H9 (cell line): ENCODE measurements at regions not wholly inside any gene's neighbourhood (a gene's known extent, or its start where the extent isn't known, plus 50 kb on each side); places are given as distances from the start of the nearest gene placed in this dataset.

ENCODE experiments used
- DNase-seq: peaks from one replicate; pipeline ENCODE4 v3.0.0-alpha.2; 2017
- H2AFZ ChIP-seq: one replicate; pipeline ENCODE4 v1.6.1; 2013; ENCODE audit warnings: mild to moderate bottlenecking, low read length, control low read depth, moderate library complexity
- H2AK5ac ChIP-seq: 2 replicates; pipeline ENCODE4 v1.6.1; 2013; ENCODE audit warnings: low read length, control low read depth, mixed read lengths; ENCODE audit not compliant: insufficient read length
- H2BK120ac ChIP-seq: one replicate; pipeline ENCODE4 v1.6.1; 2013; ENCODE audit warnings: low read depth, mild to moderate bottlenecking, low read length, control low read depth, inconsistent platforms; ENCODE audit not compliant: poor library complexity, severe bottlenecking
- H2BK12ac ChIP-seq: 2 replicates; pipeline ENCODE4 v1.6.1; 2013; ENCODE audit warnings: low read length, control low read depth, mixed read lengths, low read depth; ENCODE audit not compliant: insufficient read length
- H2BK15ac ChIP-seq: 2 replicates; pipeline ENCODE4 v1.6.1; 2013; ENCODE audit warnings: low read depth, low read length, control low read depth
- H2BK20ac ChIP-seq: one replicate; pipeline ENCODE4 v1.6.1; 2013; ENCODE audit warnings: low read depth, mild to moderate bottlenecking, low read length, control low read depth, inconsistent platforms; ENCODE audit not compliant: poor library complexity, severe bottlenecking
- H2BK5ac ChIP-seq: 2 replicates; pipeline ENCODE4 v1.6.1; 2013; ENCODE audit warnings: low read length, control low read depth, mixed read lengths; ENCODE audit not compliant: insufficient read length
- H3K14ac ChIP-seq: 2 replicates; pipeline ENCODE4 v1.6.1; 2013; ENCODE audit warnings: low read length, control low read depth; ENCODE audit not compliant: insufficient read depth
- H3K18ac ChIP-seq: 2 replicates; pipeline ENCODE4 v1.6.1; 2013; ENCODE audit warnings: low read depth, mild to moderate bottlenecking, mixed read lengths, low read length, control low read depth; ENCODE audit not compliant: insufficient read length
- H3K23ac ChIP-seq: 2 replicates; pipeline ENCODE4 v1.6.1; 2013; ENCODE audit warnings: low read length, control low read depth, mixed read lengths, low read depth; ENCODE audit not compliant: insufficient read length
- H3K23me2 ChIP-seq: 2 replicates; pipeline ENCODE4 v1.6.1; 2013; ENCODE audit warnings: low read depth, mild to moderate bottlenecking, mixed read lengths, low read length, control low read depth; ENCODE audit not compliant: insufficient read length, poor library complexity, severe bottlenecking
- H3K27ac ChIP-seq: 2 replicates; pipeline ENCODE4 v1.5.1; 2013; ENCODE audit warnings: low read length, control low read depth, mixed read lengths, low read depth; ENCODE audit not compliant: insufficient read length
- H3K27me3 ChIP-seq: 2 replicates; pipeline ENCODE4 v1.6.1; 2013; ENCODE audit warnings: low read length, control low read depth, inconsistent platforms; ENCODE audit not compliant: insufficient read depth
- H3K4ac ChIP-seq: 2 replicates; pipeline ENCODE4 v1.6.1; 2013; ENCODE audit warnings: low read depth, mild to moderate bottlenecking, control low read depth, inconsistent platforms, low read length, moderate library complexity
- H3K4me1 ChIP-seq: 2 replicates; pipeline ENCODE4 v1.6.1; 2013; ENCODE audit warnings: low read length, control low read depth, inconsistent platforms; ENCODE audit not compliant: insufficient read depth
- H3K4me2 ChIP-seq: 2 replicates; pipeline ENCODE4 v1.6.1; 2013; ENCODE audit warnings: low read length, control low read depth, mixed read lengths; ENCODE audit not compliant: insufficient read length, insufficient read depth
- H3K56ac ChIP-seq: 2 replicates; pipeline ENCODE4 v1.6.1; 2013; ENCODE audit warnings: low read depth, mild to moderate bottlenecking, mixed read lengths, low read length, control low read depth; ENCODE audit not compliant: insufficient read length
- H3K79me1 ChIP-seq: 2 replicates; pipeline ENCODE4 v1.6.1; 2013; ENCODE audit warnings: low read depth, mild to moderate bottlenecking, moderate library complexity, low read length, control low read depth, inconsistent platforms; ENCODE audit not compliant: insufficient read depth, poor library complexity, severe bottlenecking
- H3K79me2 ChIP-seq: 2 replicates; pipeline ENCODE4 v1.6.1; 2013; ENCODE audit warnings: low read length, control low read depth, inconsistent platforms; ENCODE audit not compliant: insufficient read depth
- H3K9ac ChIP-seq: 2 replicates; pipeline ENCODE4 v1.6.1; 2013; ENCODE audit warnings: low read length, control low read depth, mixed read lengths; ENCODE audit not compliant: insufficient read length; ENCODE audit errors: extremely low read depth
- H3K9me3 ChIP-seq: one replicate; pipeline ENCODE4 v1.6.1; 2013; ENCODE audit warnings: low read depth, low read length, inconsistent platforms; ENCODE audit not compliant: control insufficient read depth
- H3T11ph ChIP-seq: one replicate; pipeline ENCODE4 v1.6.1; 2013; ENCODE audit warnings: mild to moderate bottlenecking, low read length, control low read depth, inconsistent platforms
- H4K20me1 ChIP-seq: one replicate; pipeline ENCODE4 v1.6.1; 2013; ENCODE audit not compliant: control insufficient read depth, insufficient read length, insufficient read depth
- H4K5ac ChIP-seq: 2 replicates; pipeline ENCODE4 v1.6.1; 2013; ENCODE audit warnings: low read depth, mild to moderate bottlenecking, mixed read lengths, low read length, control low read depth; ENCODE audit not compliant: insufficient read length
- H4K8ac ChIP-seq: replicated peaks from 2 replicates; pipeline ENCODE4 v1.6.1; 2013; ENCODE audit warnings: low read length, control low read depth, mixed read lengths, low read depth; ENCODE audit not compliant: insufficient read length
- H4K91ac ChIP-seq: 2 replicates; pipeline ENCODE4 v1.6.1; 2013; ENCODE audit warnings: low read depth, mild to moderate bottlenecking, moderate library complexity, mixed read lengths, low read length, control low read depth; ENCODE audit not compliant: insufficient read length
- H3K27ac Mint-ChIP-seq, 3 experiments: 2 replicates in 2 of 3; 3 replicates in 1 of 3; pipeline ENCODE4 v1.8.0; 2020 to 2021; ENCODE audit warnings: mixed read lengths in 3 of 3, mild to moderate bottlenecking in 1 of 3, moderate library complexity in 1 of 3
- H3K27me3 Mint-ChIP-seq: 2 replicates; pipeline ENCODE4 v1.8.0; 2021; ENCODE audit warnings: low read depth, mild to moderate bottlenecking, moderate library complexity, mixed read lengths
- H3K36me3 Mint-ChIP-seq, 3 experiments: 2 replicates in 2 of 3; 3 replicates in 1 of 3; pipeline ENCODE4 v1.8.0; 2020 to 2021; ENCODE audit warnings: low read depth in 3 of 3, mixed read lengths in 3 of 3; ENCODE audit not compliant: insufficient read depth in 1 of 3
- H3K4me1 Mint-ChIP-seq, 2 experiments: 2 replicates each; pipeline ENCODE4 v1.8.0; 2020; ENCODE audit warnings: mixed read lengths in 2 of 2
- H3K4me3 Mint-ChIP-seq, 2 experiments: 2 replicates in 1 of 2; 3 replicates in 1 of 2; pipeline ENCODE4 v1.8.0; 2020 to 2021; ENCODE audit warnings: mild to moderate bottlenecking in 2 of 2, mixed read lengths in 2 of 2, moderate library complexity in 1 of 2
- H3K9me3 Mint-ChIP-seq, 2 experiments: 2 replicates in 1 of 2; 3 replicates in 1 of 2; pipeline ENCODE4 v1.8.0; 2020; ENCODE audit warnings: mild to moderate bottlenecking in 2 of 2, mixed read lengths in 2 of 2, moderate library complexity in 1 of 2
- CTCF ChIP-seq: fragments of 200-600 bp; sonication (generic); conservative IDR thresholded peaks from 3 replicates; pipeline ENCODE4 v1.8.0; 2021; ENCODE audit warnings: antibody characterized with exemption, mild to moderate bottlenecking
- WGBS: extraction: QIAGEN DNeasy Blood & Tissue Kit; methylation state at CpG from one replicate; pipeline ENCODE4 v1.1.7; 2013; ENCODE audit warnings: missing lambda C conversion rate, low lambda C conversion rate, mixed read lengths; ENCODE audit not compliant: insufficient read length; ENCODE audit errors: extremely low coverage; 5-methylcytosine and 5-hydroxymethylcytosine counted together

- H3K4me1 Mint-ChIP-seq, result peaks cover 10 to 13% of the 10 kb centered on the region in 2 experiments
- WGBS, result no CpG with 5 or more reads among the region's 1 CpG
- Histone ChIP-seq H2BK5ac (no peak overlapping the region), H3K23ac (no peak overlapping the region), H4K20me1 (no peaks in the 10 kb centered on the region), H3K27ac (no peak overlapping the region), H3K4me2 (no peak overlapping the region), H4K5ac (no peak overlapping the region), H2BK20ac (no peak overlapping the region), H3K56ac (no peak overlapping the region), H3K27me3 (no peaks in the 10 kb centered on the region), H4K8ac (no peak overlapping the region), H2AFZ (no peak overlapping the region), H3K18ac (no peak overlapping the region), H3K4me1 (no peaks in the 10 kb centered on the region; the same call in 1 of the 2 replicates), H2BK12ac (no peak overlapping the region), H3T11ph (no peak overlapping the region), H2BK15ac (no peak overlapping the region), H3K79me2 (no peaks in the 10 kb centered on the region), H3K9me3 (no peaks in the 10 kb centered on the region), H2BK120ac (no peak overlapping the region), H3K4ac (no peak overlapping the region), H3K14ac (no peak overlapping the region), H2AK5ac (no peak overlapping the region), H4K91ac (no peak overlapping the region), H3K9ac (no peak overlapping the region), H3K23me2 (no peaks in the 10 kb centered on the region), H3K79me1 (no peaks in the 10 kb centered on the region)
- H3K27me3 Mint-ChIP-seq, result no peaks in the 10 kb centered on the region
- no peak overlapping the region for H3K27ac Mint-ChIP-seq
- no peak for DNase-seq
- H3K9me3 Mint-ChIP-seq, result no peaks in the 10 kb centered on the region
- no peak overlapping the region for H3K4me3 Mint-ChIP-seq
- H3K36me3 Mint-ChIP-seq, result no peaks in the 10 kb centered on the region
- TF ChIP-seq CTCF, result no peak
Measured at GRCh38 chr18:68583685-68584084, 131.2 kb downstream of the TMX3 start.
